ENCODE measurements at regions not wholly inside any gene's neighbourhood (a gene's known extent, or its start where the extent isn't known, plus 50 kb on each side); places are given as distances from the start of the nearest gene placed in this dataset.
"Not testable (repeated sequence)": the region's sequence is repeated elsewhere in the genome, so short reads cannot be mapped to it uniquely, and the experiment has no call there.

DNA sequence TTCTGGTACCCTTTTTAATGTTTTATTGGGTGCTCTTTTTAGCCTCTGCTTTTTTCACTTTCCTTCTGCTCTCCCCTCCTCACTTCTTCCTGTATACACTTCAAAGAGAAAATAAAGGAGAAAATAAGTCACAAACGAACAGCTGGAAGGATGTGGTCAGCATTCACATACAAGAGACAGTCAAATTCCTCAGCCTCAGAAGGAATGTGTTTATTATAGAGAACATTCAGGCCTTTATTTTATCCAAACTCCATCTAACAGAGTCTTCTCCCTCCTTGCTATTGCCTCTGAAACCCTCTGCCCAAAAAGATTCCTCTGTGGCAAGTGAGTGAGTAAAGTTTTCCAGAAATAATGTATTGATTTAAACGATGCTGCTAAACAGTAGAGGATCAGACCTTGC is 490.4 kb downstream of the FRK start:
- Histone ChIP-seq H3K27ac (ENCODE audit: low read depth, low read length) (no peak overlapping the region), H3K9me3 (ENCODE audit: control insufficient read depth in 5 of 5, low read length in 5 of 5) (peaks cover 0 to 8% (median 3%) of the 10 kb centered on the region in 5 donors), H3K36me3 (ENCODE audit: control insufficient read depth in 5 of 5, insufficient read depth in 5 of 5, low read length in 5 of 5) (no peaks in the 10 kb centered on the region), H3K27me3 (ENCODE audit: control insufficient read depth in 5 of 5, insufficient read depth in 4 of 5, low read length in 5 of 5) (no peaks in the 10 kb centered on the region), H3K9ac (ENCODE audit: low read length in 5 of 5) (no peak overlapping the region), H3K4me3 (ENCODE audit: low read depth in 1 of 5, low read length in 5 of 5) (no peak overlapping the region), H3K4me1 (ENCODE audit: control insufficient read depth in 5 of 5, insufficient read depth in 5 of 5, low read length in 5 of 5) (no peaks in the 10 kb centered on the region)

DNA sequence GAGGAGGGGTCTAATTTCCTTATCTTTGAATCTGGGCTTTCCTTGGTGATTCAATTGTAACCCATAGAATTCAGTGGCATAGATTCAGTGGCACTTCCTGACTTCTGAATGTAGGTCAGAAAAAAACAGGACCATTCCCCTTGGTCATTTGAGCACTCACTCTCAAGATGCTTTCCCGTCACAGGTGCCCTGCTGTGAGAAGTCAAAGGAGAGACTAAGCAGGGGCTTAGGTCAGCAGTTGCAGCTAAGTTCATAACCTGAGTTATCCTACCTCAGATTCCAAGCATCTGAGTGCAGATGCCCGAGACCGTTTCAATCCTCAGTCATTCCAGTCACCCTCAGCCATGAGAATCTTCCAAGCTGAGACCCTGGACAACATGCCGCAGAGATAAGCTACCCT is 506.6 kb downstream of the FRK start:
- Histone ChIP-seq H3K36me3 (ENCODE audit: control insufficient read depth in 5 of 5, insufficient read depth in 5 of 5, low read length in 5 of 5) (no peaks in the 10 kb centered on the region), H3K9ac (ENCODE audit: low read length in 5 of 5) (no peak overlapping the region), H3K27me3 (ENCODE audit: control insufficient read depth in 5 of 5, insufficient read depth in 4 of 5, low read length in 5 of 5) (no peaks in the 10 kb centered on the region), H3K4me3 (ENCODE audit: low read depth in 1 of 5, low read length in 5 of 5) (no peak overlapping the region), H3K4me1 (ENCODE audit: control insufficient read depth in 5 of 5, insufficient read depth in 5 of 5, low read length in 5 of 5) (peaks cover 0 to 8% (median 0%) of the 10 kb centered on the region in 5 donors), H3K9me3 (ENCODE audit: control insufficient read depth in 5 of 5, low read length in 5 of 5) (no peaks in the 10 kb centered on the region), H3K27ac (ENCODE audit: low read depth, low read length) (no peak overlapping the region)

DNA sequence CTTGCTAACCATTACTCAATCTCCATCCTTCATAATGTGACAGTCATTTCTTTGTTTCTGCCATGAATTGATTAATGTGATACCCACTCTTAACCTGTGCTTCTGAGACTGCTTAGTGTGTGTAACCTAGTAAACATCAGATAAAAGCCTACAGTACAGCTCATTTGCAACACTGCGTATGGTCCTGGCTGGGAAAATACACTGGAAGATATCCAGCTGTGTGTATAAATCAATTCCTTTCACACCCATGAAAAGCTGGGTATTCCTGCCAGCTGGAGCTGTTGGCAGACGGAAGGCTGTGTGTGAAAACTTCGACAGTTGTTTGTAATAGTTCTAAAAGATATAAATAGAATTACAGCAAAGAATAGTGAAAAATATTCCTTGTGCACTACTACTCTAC is 509.2 kb downstream of the FRK start:
- no peaks in the 10 kb centered on the region for H3K36me3 ChIP-seq (ENCODE audit: control insufficient read depth in 5 of 5, insufficient read depth in 5 of 5, low read length in 5 of 5)
- no peak overlapping the region for H3K27ac ChIP-seq (ENCODE audit: low read depth, low read length)
- no peak overlapping the region for H3K4me3 ChIP-seq (ENCODE audit: low read depth in 1 of 5, low read length in 5 of 5)
- no peaks in the 10 kb centered on the region for H3K27me3 ChIP-seq (ENCODE audit: control insufficient read depth in 5 of 5, insufficient read depth in 4 of 5, low read length in 5 of 5)
- H3K9ac ChIP-seq (ENCODE audit: low read length in 5 of 5): no peak overlapping the region
- no peaks in the 10 kb centered on the region for H3K9me3 ChIP-seq (ENCODE audit: control insufficient read depth in 5 of 5, low read length in 5 of 5)
- peaks cover 0 to 8% (median 0%) of the 10 kb centered on the region in 5 donors for H3K4me1 ChIP-seq (ENCODE audit: control insufficient read depth in 5 of 5, insufficient read depth in 5 of 5, low read length in 5 of 5)

DNA sequence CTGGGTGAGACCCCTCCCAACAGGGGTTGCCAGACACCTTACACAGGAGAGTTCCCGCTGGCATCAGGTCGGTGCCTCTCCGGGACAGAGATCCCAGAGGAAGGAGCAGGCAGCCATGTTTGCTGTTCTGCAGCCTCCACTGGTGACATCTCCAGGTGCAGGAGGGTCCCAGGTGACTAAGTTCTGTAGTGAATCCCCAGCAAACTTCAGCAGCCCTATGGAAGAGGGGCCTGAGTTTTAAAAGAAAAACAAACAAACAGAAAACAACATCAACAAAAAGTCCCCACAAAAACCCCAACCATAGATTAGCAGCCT is 515.1 kb downstream of the FRK start:
- Histone ChIP-seq H3K4me3 (ENCODE audit: low read depth in 1 of 5, low read length in 5 of 5) (no peak overlapping the region), H3K36me3 (ENCODE audit: control insufficient read depth in 5 of 5, insufficient read depth in 5 of 5, low read length in 5 of 5) (no peaks in the 10 kb centered on the region), H3K27me3 (ENCODE audit: control insufficient read depth in 5 of 5, insufficient read depth in 4 of 5, low read length in 5 of 5) (no peaks in the 10 kb centered on the region), H3K9ac (ENCODE audit: low read length in 5 of 5) (no peak overlapping the region), H3K4me1 (ENCODE audit: control insufficient read depth in 5 of 5, insufficient read depth in 5 of 5, low read length in 5 of 5) (no peaks in the 10 kb centered on the region), H3K27ac (ENCODE audit: low read depth, low read length) (no peak overlapping the region), H3K9me3 (ENCODE audit: control insufficient read depth in 5 of 5, low read length in 5 of 5) (peaks cover 0 to 9% (median 0%) of the 10 kb centered on the region in 5 donors)

DNA sequence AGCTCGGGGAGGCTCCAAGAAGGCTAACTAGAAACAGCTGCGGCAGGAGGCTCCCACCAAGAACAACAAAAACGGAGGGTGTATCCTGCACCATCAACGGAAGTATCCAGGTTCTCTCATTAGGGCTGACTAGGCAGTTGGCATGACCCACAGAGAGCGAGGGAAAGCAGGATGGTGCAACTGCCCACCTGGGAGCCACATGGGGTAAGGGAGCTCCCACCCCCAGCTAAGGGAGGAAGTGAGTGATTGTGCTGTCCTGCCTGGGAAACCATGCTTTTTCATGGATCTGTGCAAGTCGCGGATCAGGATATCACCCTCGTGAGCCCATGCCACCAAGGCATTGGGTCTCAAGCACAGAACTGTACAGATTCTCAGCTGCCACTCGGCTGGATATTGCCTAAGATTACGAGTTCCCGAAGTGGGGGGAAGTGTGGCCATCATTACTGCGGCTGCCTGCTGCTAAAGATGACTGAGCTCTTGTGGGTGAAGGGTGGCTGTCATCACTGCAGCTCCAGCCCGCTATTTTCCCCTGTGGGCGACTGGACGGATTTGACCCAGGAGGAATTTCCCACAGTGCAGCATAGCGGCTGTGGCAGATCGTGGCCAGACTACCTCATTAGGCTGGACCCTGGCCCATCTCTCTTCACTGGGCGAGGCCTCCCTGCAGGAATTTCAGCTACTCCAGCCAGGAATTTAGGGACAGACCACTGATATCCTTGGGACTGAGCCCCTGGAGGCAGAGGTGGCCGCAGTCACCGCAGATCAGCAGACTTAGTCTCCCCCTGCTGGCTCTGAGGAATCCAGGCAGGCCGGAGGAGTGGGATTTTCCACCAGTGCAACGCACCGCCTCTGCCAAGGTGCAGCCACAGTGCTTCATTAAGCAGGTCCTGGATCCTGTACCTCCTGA is 515.7 kb downstream of the FRK start:
- H3K4me3 ChIP-seq (ENCODE audit: low read depth in 1 of 5, low read length in 5 of 5): no peak overlapping the region

DNA sequence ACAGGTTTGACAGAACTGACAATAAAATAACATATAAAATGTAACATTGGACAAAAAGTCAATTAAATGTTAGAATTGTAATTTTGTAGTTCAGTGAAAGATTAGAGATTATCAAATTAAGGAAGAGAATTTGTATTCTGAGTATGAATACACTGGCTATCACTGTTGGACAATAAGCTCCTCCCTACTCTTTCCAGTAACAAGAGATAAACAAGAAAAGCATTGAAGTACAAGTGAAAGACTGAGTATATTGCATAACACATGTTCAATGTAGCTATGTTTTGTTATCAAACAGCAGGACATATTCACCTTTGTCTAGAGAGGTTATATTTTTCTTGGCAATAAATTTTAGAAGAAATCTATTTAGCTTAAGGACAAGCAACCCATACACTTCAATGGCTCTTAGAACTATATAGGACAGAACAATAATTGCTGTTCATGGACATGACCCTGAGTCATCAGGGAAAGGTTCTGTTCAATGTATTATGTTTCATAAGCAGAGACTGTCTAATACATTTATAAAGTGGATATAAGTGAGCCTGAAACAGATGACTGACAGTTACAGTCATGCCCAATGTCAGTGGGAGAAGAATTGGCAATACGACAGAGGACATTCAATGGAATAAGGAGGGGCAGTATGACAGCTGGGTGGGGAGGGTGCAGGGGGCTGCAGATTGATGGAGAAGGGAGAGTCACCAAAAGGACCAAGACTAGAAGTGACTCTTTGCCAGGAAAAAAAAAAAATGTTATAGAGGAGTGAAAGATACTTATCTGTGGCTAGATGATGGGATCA is 520.4 kb downstream of the FRK start:
- peaks cover 0 to 5% (median 0%) of the 10 kb centered on the region in 5 donors for H3K9me3 ChIP-seq (ENCODE audit: control insufficient read depth in 5 of 5, low read length in 5 of 5)
- no peak overlapping the region for H3K9ac ChIP-seq (ENCODE audit: low read length in 5 of 5)
- H3K27me3 ChIP-seq (ENCODE audit: control insufficient read depth in 5 of 5, insufficient read depth in 4 of 5, low read length in 5 of 5): no peaks in the 10 kb centered on the region
- no peaks in the 10 kb centered on the region for H3K4me1 ChIP-seq (ENCODE audit: control insufficient read depth in 5 of 5, insufficient read depth in 5 of 5, low read length in 5 of 5)
- H3K36me3 ChIP-seq (ENCODE audit: control insufficient read depth in 5 of 5, insufficient read depth in 5 of 5, low read length in 5 of 5): no peaks in the 10 kb centered on the region
- H3K4me3 ChIP-seq (ENCODE audit: low read depth in 1 of 5, low read length in 5 of 5): no peak overlapping the region
- H3K27ac ChIP-seq (ENCODE audit: low read depth, low read length): no peak overlapping the region

More for the DNA sequence above, 515.7 kb downstream of the FRK start:
- Histone ChIP-seq H3K9me3 (ENCODE audit: control insufficient read depth in 5 of 5, low read length in 5 of 5) (peaks cover 0 to 9% (median 0%) of the 10 kb centered on the region in 5 donors), H3K9ac (ENCODE audit: low read length in 5 of 5) (no peak overlapping the region), H3K27ac (ENCODE audit: low read depth, low read length) (no peak overlapping the region), H3K36me3 (ENCODE audit: control insufficient read depth in 5 of 5, insufficient read depth in 5 of 5, low read length in 5 of 5) (no peaks in the 10 kb centered on the region), H3K27me3 (ENCODE audit: control insufficient read depth in 5 of 5, insufficient read depth in 4 of 5, low read length in 5 of 5) (no peaks in the 10 kb centered on the region), H3K4me1 (ENCODE audit: control insufficient read depth in 5 of 5, insufficient read depth in 5 of 5, low read length in 5 of 5) (no peaks in the 10 kb centered on the region)

DNA sequence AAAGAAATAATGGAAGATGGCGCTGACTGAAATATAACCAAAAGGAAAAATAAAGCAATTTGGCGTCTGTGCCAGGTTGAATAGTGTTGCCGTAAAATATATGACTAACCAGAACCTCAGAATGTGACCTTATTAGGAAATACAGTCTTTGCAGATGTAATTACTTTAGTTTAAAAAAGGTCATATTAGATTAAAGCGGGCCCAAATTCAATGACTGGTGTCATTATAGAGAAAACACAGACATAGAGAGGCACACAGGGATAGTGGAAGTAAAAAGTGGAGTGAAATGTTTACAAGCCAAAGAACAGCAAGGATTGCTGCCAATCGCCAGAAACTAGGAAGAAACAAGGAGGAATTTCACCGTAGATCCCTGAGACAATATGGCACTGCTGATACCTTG is 521.2 kb downstream of the FRK start:
- Histone ChIP-seq H3K27ac (ENCODE audit: low read depth, low read length) (no peak overlapping the region), H3K36me3 (ENCODE audit: control insufficient read depth in 5 of 5, insufficient read depth in 5 of 5, low read length in 5 of 5) (no peaks in the 10 kb centered on the region), H3K27me3 (ENCODE audit: control insufficient read depth in 5 of 5, insufficient read depth in 4 of 5, low read length in 5 of 5) (no peaks in the 10 kb centered on the region)

DNA sequence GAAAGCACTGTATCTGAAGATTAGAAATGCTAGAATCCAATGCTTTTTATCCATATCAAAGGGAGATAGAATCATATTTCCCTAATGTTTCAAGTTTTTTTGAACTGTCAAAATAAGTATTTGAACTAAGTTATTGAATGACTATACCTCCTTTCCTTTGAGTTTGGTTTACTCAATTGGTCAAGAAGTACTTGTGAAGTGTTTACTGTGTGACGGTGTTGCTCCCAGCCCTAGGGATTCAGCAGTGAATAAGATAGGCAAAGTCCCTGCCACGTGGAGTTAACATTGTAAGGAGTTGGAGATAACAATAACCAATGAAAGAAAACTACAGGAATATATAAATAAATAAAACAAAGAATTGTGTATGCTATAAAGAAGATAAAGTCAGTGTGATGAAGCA is 535.9 kb downstream of the FRK start:
- no peaks in the 10 kb centered on the region for H3K4me1 ChIP-seq (ENCODE audit: control insufficient read depth in 5 of 5, insufficient read depth in 5 of 5, low read length in 5 of 5)
- H3K27ac ChIP-seq (ENCODE audit: low read depth, low read length): no peak overlapping the region
- no peaks in the 10 kb centered on the region for H3K36me3 ChIP-seq (ENCODE audit: control insufficient read depth in 5 of 5, insufficient read depth in 5 of 5, low read length in 5 of 5)
- no peaks in the 10 kb centered on the region for H3K27me3 ChIP-seq (ENCODE audit: control insufficient read depth in 5 of 5, insufficient read depth in 4 of 5, low read length in 5 of 5)
- no peak overlapping the region for H3K9ac ChIP-seq (ENCODE audit: low read length in 5 of 5)
- H3K9me3 ChIP-seq (ENCODE audit: control insufficient read depth in 5 of 5, low read length in 5 of 5): peaks cover 0 to 6% (median 3%) of the 10 kb centered on the region in 5 donors
- H3K4me3 ChIP-seq (ENCODE audit: low read depth in 1 of 5, low read length in 5 of 5): no peak overlapping the region

More for the DNA sequence above, 521.2 kb downstream of the FRK start:
- Histone ChIP-seq H3K4me3 (ENCODE audit: low read depth in 1 of 5, low read length in 5 of 5) (no peak overlapping the region), H3K9me3 (ENCODE audit: control insufficient read depth in 5 of 5, low read length in 5 of 5) (no peaks in the 10 kb centered on the region), H3K9ac (ENCODE audit: low read length in 5 of 5) (no peak overlapping the region), H3K4me1 (ENCODE audit: control insufficient read depth in 5 of 5, insufficient read depth in 5 of 5, low read length in 5 of 5) (no peaks in the 10 kb centered on the region)

DNA sequence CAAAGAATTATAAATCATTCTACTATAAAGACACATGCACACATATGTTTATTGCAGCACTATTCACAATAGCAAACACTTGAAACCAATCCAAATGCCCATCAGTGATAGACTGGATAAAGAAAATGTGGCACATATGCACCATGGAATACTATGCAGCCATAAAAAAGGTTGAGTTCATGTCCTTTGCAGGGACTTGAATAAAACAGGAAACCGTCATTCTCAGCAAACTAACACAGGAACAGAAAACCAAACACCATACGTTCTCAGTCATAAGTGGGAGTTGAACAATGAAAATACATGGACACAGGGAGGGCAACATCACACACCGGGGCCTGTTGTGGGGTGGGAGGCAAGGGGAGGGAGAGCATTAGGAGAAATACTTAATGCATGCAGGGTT is 538.9 kb downstream of the FRK start:
- H3K4me1 ChIP-seq (ENCODE audit: control insufficient read depth in 5 of 5, insufficient read depth in 5 of 5, low read length in 5 of 5); H3K27ac ChIP-seq (ENCODE audit: low read depth, low read length); H3K9ac ChIP-seq (ENCODE audit: low read length in 5 of 5): not testable (repeated sequence)

DNA sequence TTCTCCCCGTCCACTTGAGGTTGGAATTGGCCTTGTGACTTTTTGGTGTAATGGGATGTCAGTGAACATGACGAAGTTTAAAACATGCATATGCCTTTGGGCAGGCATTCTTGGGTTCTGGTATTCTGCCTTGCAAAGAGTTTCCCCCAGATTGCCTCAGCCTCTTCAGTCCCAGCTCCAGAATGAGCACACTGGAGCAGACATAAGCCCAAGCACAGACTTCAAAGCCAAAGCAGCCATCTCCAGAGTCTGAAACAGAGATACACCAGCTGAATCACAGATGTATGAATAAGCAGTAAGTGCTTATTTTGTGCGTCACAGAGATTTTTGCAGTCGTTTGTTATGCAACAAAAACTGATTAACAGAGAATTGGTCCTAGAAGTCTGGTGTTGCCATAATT is 546.0 kb downstream of the FRK start:
- Histone ChIP-seq H3K9ac (ENCODE audit: low read length in 5 of 5) (no peak overlapping the region), H3K9me3 (ENCODE audit: control insufficient read depth in 5 of 5, low read length in 5 of 5) (peaks cover 0 to 5% (median 3%) of the 10 kb centered on the region in 5 donors), H3K36me3 (ENCODE audit: control insufficient read depth in 5 of 5, insufficient read depth in 5 of 5, low read length in 5 of 5) (no peaks in the 10 kb centered on the region), H3K27ac (ENCODE audit: low read depth, low read length) (no peak overlapping the region), H3K4me1 (ENCODE audit: control insufficient read depth in 5 of 5, insufficient read depth in 5 of 5, low read length in 5 of 5) (no peaks in the 10 kb centered on the region), H3K27me3 (ENCODE audit: control insufficient read depth in 5 of 5, insufficient read depth in 4 of 5, low read length in 5 of 5) (no peaks in the 10 kb centered on the region), H3K4me3 (ENCODE audit: low read depth in 1 of 5, low read length in 5 of 5) (no peak overlapping the region)

More for the DNA sequence above, 538.9 kb downstream of the FRK start:
- not testable (repeated sequence) for H3K36me3 ChIP-seq (ENCODE audit: control insufficient read depth in 5 of 5, insufficient read depth in 5 of 5, low read length in 5 of 5); H3K4me3 ChIP-seq (ENCODE audit: low read depth in 1 of 5, low read length in 5 of 5); H3K27me3 ChIP-seq (ENCODE audit: control insufficient read depth in 5 of 5, insufficient read depth in 4 of 5, low read length in 5 of 5); H3K9me3 ChIP-seq (ENCODE audit: control insufficient read depth in 5 of 5, low read length in 5 of 5)

Measured in subcutaneous abdominal adipose tissue (tissue), 5 donors.